ENCODE measurements at regions not wholly inside any gene's neighbourhood (a gene's known extent, or its start where the extent isn't known, plus 50 kb on each side); places are given as distances from the start of the nearest gene placed in this dataset.

- no peak for DNase-seq
- no peaks in the 10 kb centered on the region for H3K36me3 ChIP-seq (ENCODE audit: control insufficient read depth, insufficient read depth, low read length)
- no peaks in the 10 kb centered on the region for H3K27me3 ChIP-seq (replicated peaks; ENCODE audit: control insufficient read depth, insufficient read depth, low read length, poor library complexity, severe bottlenecking)
- H3K4me1 ChIP-seq (ENCODE audit: control insufficient read depth, insufficient read depth, low read length, poor library complexity, severe bottlenecking) = no peaks in the 10 kb centered on the region
- H3K4me3 ChIP-seq (ENCODE audit: insufficient read depth, low read depth, low read length, poor library complexity, severe bottlenecking) = no peak overlapping the region
- H3K27ac ChIP-seq (ENCODE audit: insufficient read depth, low read length, poor library complexity, severe bottlenecking) = no peak overlapping the region
- no peaks in the 10 kb centered on the region for H3K9me3 ChIP-seq (ENCODE audit: control insufficient read depth, low read length)
Measured at GRCh38 chr14:58750321-58751269, 112.8 kb downstream of the DACT1 start.

- Histone ChIP-seq H3K4me1 (ENCODE audit: control insufficient read depth, insufficient read depth, low read length, poor library complexity, severe bottlenecking) (no peaks in the 10 kb centered on the region), H3K27ac (ENCODE audit: insufficient read depth, low read length, poor library complexity, severe bottlenecking) (no peak overlapping the region), H3K9me3 (ENCODE audit: control insufficient read depth, low read length) (no peaks in the 10 kb centered on the region), H3K4me3 (ENCODE audit: insufficient read depth, low read depth, low read length, poor library complexity, severe bottlenecking) (no peak overlapping the region), H3K27me3 (replicated peaks; ENCODE audit: control insufficient read depth, insufficient read depth, low read length, poor library complexity, severe bottlenecking) (no peaks in the 10 kb centered on the region), H3K36me3 (ENCODE audit: control insufficient read depth, insufficient read depth, low read length) (no peaks in the 10 kb centered on the region)
- no peak for DNase-seq
Measured at GRCh38 chr14:58751788-58752187, 114.0 kb downstream of the DACT1 start.

DNA sequence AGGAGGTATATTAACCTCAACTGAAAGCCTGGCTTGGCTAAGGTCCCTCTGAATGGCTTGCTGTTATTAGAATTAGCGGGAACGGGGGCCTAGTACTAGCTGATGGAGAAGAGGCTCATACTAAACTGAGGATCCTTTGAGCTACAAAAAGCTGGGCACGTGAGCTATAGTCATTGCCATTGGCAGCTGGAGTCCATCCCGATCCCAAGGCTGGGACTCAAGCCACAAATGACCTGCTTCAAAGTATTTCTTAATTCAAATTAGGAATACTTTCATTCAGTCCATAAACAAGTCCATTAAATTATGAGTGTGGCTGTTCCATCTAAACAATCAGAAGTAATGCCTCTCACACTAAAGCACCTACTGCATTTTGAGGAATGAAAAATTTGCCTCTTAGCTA, 114.5 kb downstream of the DACT1 start:
- H3K9me3 ChIP-seq (ENCODE audit: control insufficient read depth, low read length) = no peaks in the 10 kb centered on the region
- no peaks in the 10 kb centered on the region for H3K4me1 ChIP-seq (ENCODE audit: control insufficient read depth, insufficient read depth, low read length, poor library complexity, severe bottlenecking)
- no peaks in the 10 kb centered on the region for H3K36me3 ChIP-seq (ENCODE audit: control insufficient read depth, insufficient read depth, low read length)
- no peaks in the 10 kb centered on the region for H3K27me3 ChIP-seq (replicated peaks; ENCODE audit: control insufficient read depth, insufficient read depth, low read length, poor library complexity, severe bottlenecking)
- no peak overlapping the region for H3K27ac ChIP-seq (ENCODE audit: insufficient read depth, low read length, poor library complexity, severe bottlenecking)
- no peak for DNase-seq
- no peak overlapping the region for H3K4me3 ChIP-seq (ENCODE audit: insufficient read depth, low read depth, low read length, poor library complexity, severe bottlenecking)

GRCh38 chr14:58752771-58753201, 115.0 kb downstream of the DACT1 start:
- no peaks in the 10 kb centered on the region for H3K27me3 ChIP-seq (replicated peaks; ENCODE audit: control insufficient read depth, insufficient read depth, low read length, poor library complexity, severe bottlenecking)
- H3K36me3 ChIP-seq (ENCODE audit: control insufficient read depth, insufficient read depth, low read length) = no peaks in the 10 kb centered on the region
- H3K27ac ChIP-seq (ENCODE audit: insufficient read depth, low read length, poor library complexity, severe bottlenecking) = no peak overlapping the region
- H3K4me3 ChIP-seq (ENCODE audit: insufficient read depth, low read depth, low read length, poor library complexity, severe bottlenecking) = no peak overlapping the region
- DNase-seq = no peak
- H3K4me1 ChIP-seq (ENCODE audit: control insufficient read depth, insufficient read depth, low read length, poor library complexity, severe bottlenecking) = no peaks in the 10 kb centered on the region
- no peaks in the 10 kb centered on the region for H3K9me3 ChIP-seq (ENCODE audit: control insufficient read depth, low read length)

DNA sequence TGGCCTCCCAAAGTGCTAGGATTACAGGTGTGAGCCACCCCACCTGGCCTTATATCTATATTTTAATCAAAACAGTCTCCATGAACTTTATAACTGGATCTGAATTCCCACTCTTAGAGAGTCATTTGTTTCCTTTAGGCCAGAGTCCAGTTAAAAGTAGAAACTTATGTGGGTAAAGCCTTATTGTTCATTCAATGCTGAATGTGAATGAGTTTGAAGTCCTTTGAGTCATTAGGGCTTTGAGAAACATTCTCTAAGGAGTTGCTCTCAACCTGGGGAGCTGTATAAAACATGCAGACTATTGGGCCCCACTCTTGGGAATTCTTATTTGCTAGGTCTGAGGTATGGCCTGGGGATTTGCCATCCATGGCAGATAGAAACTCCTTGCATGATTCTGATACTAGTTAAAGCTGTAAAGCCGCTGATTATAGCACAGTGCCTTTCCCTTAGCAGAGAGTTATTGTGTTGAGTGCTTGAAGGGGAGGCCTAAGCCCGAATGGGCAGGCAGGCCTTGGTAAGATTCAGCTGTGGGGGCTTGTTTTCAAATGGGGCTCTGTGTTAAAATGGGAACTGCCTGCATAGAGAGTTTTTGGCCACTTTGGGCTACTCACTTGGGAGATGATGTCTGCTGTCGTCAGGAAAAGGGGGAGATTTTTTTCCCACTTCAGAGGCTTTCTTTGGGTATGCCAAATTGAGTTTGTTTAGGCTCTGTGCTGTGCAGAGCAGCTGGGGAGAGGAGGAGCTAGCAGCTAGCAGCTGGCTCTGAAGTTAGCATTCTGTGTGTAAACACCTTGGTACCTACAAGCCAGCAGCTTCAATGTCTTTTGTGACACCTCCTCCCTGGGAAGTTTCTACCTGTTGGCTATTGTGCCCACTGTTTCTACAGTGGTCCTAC, 117.5 kb downstream of the DACT1 start:
- H3K4me1 ChIP-seq (ENCODE audit: control insufficient read depth, insufficient read depth, low read length, poor library complexity, severe bottlenecking) = no peaks in the 10 kb centered on the region
- H3K9me3 ChIP-seq (ENCODE audit: control insufficient read depth, low read length) = no peaks in the 10 kb centered on the region
- no peak for DNase-seq
- H3K27ac ChIP-seq (ENCODE audit: insufficient read depth, low read length, poor library complexity, severe bottlenecking) = no peak overlapping the region
- H3K27me3 ChIP-seq (replicated peaks; ENCODE audit: control insufficient read depth, insufficient read depth, low read length, poor library complexity, severe bottlenecking) = no peaks in the 10 kb centered on the region
- H3K36me3 ChIP-seq (ENCODE audit: control insufficient read depth, insufficient read depth, low read length) = no peaks in the 10 kb centered on the region
- H3K4me3 ChIP-seq (ENCODE audit: insufficient read depth, low read depth, low read length, poor library complexity, severe bottlenecking) = no peak overlapping the region

- Histone ChIP-seq H3K4me1 (ENCODE audit: control insufficient read depth, insufficient read depth, low read length, poor library complexity, severe bottlenecking) (no peaks in the 10 kb centered on the region), H3K27ac (ENCODE audit: insufficient read depth, low read length, poor library complexity, severe bottlenecking) (no peak overlapping the region), H3K36me3 (ENCODE audit: control insufficient read depth, insufficient read depth, low read length) (no peaks in the 10 kb centered on the region), H3K27me3 (replicated peaks; ENCODE audit: control insufficient read depth, insufficient read depth, low read length, poor library complexity, severe bottlenecking) (no peaks in the 10 kb centered on the region), H3K4me3 (ENCODE audit: insufficient read depth, low read depth, low read length, poor library complexity, severe bottlenecking) (no peak overlapping the region), H3K9me3 (ENCODE audit: control insufficient read depth, low read length) (no peaks in the 10 kb centered on the region)
- DNase-seq = no peak
Measured at GRCh38 chr14:58760121-58760520, 122.4 kb downstream of the DACT1 start.

GRCh38 chr14:58762629-58763028, 124.9 kb downstream of the DACT1 start:
- H3K36me3 ChIP-seq (ENCODE audit: control insufficient read depth, insufficient read depth, low read length) = no peaks in the 10 kb centered on the region
- H3K4me3 ChIP-seq (ENCODE audit: insufficient read depth, low read depth, low read length, poor library complexity, severe bottlenecking) = no peak overlapping the region
- no peaks in the 10 kb centered on the region for H3K9me3 ChIP-seq (ENCODE audit: control insufficient read depth, low read length)
- no peak overlapping the region for H3K27ac ChIP-seq (ENCODE audit: insufficient read depth, low read length, poor library complexity, severe bottlenecking)
- H3K4me1 ChIP-seq (ENCODE audit: control insufficient read depth, insufficient read depth, low read length, poor library complexity, severe bottlenecking) = no peaks in the 10 kb centered on the region
- H3K27me3 ChIP-seq (replicated peaks; ENCODE audit: control insufficient read depth, insufficient read depth, low read length, poor library complexity, severe bottlenecking) = no peaks in the 10 kb centered on the region
- DNase-seq = no peak

DNA sequence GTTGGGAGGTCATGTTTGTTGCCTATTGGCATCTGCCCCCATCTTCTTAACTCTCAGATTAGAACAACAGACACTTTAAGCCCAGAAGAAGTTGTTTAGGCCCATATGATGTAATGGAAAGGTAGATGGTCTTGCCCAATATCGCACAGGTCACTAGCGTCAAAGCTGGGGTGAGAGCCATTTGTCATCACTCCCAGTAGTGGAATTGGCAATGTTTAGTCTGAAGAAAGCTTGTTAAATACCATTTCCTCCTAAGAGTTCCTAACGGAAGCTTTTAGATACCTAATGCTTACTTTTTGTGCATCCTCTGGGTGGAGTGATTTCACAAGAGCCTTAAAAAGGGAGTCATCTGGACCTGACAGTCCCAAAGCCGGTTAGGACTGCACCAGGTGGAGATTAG, 125.4 kb downstream of the DACT1 start:
- DNase-seq = no peak
- no peak overlapping the region for H3K27ac ChIP-seq (ENCODE audit: insufficient read depth, low read length, poor library complexity, severe bottlenecking)
- H3K36me3 ChIP-seq (ENCODE audit: control insufficient read depth, insufficient read depth, low read length) = no peaks in the 10 kb centered on the region
- H3K27me3 ChIP-seq (replicated peaks; ENCODE audit: control insufficient read depth, insufficient read depth, low read length, poor library complexity, severe bottlenecking) = no peaks in the 10 kb centered on the region
- H3K4me1 ChIP-seq (ENCODE audit: control insufficient read depth, insufficient read depth, low read length, poor library complexity, severe bottlenecking) = no peaks in the 10 kb centered on the region
- no peaks in the 10 kb centered on the region for H3K9me3 ChIP-seq (ENCODE audit: control insufficient read depth, low read length)
- H3K4me3 ChIP-seq (ENCODE audit: insufficient read depth, low read depth, low read length, poor library complexity, severe bottlenecking) = no peak overlapping the region

- no peak for DNase-seq
- H3K4me3 ChIP-seq (ENCODE audit: insufficient read depth, low read depth, low read length, poor library complexity, severe bottlenecking) = no peak overlapping the region
- H3K27me3 ChIP-seq (replicated peaks; ENCODE audit: control insufficient read depth, insufficient read depth, low read length, poor library complexity, severe bottlenecking) = no peaks in the 10 kb centered on the region
- no peak overlapping the region for H3K27ac ChIP-seq (ENCODE audit: insufficient read depth, low read length, poor library complexity, severe bottlenecking)
- no peaks in the 10 kb centered on the region for H3K9me3 ChIP-seq (ENCODE audit: control insufficient read depth, low read length)
- no peaks in the 10 kb centered on the region for H3K36me3 ChIP-seq (ENCODE audit: control insufficient read depth, insufficient read depth, low read length)
- no peaks in the 10 kb centered on the region for H3K4me1 ChIP-seq (ENCODE audit: control insufficient read depth, insufficient read depth, low read length, poor library complexity, severe bottlenecking)
Measured at GRCh38 chr14:58765418-58765831, 127.7 kb downstream of the DACT1 start.

- H3K4me1 ChIP-seq (ENCODE audit: control insufficient read depth, insufficient read depth, low read length, poor library complexity, severe bottlenecking) = no peaks in the 10 kb centered on the region
- no peak overlapping the region for H3K27ac ChIP-seq (ENCODE audit: insufficient read depth, low read length, poor library complexity, severe bottlenecking)
- no peaks in the 10 kb centered on the region for H3K27me3 ChIP-seq (replicated peaks; ENCODE audit: control insufficient read depth, insufficient read depth, low read length, poor library complexity, severe bottlenecking)
- H3K36me3 ChIP-seq (ENCODE audit: control insufficient read depth, insufficient read depth, low read length) = no peaks in the 10 kb centered on the region
- H3K4me3 ChIP-seq (ENCODE audit: insufficient read depth, low read depth, low read length, poor library complexity, severe bottlenecking) = no peak overlapping the region
- no peaks in the 10 kb centered on the region for H3K9me3 ChIP-seq (ENCODE audit: control insufficient read depth, low read length)
- DNase-seq = no peak
Measured at GRCh38 chr14:58765843-58766242, 128.1 kb downstream of the DACT1 start.
